ENCODE measurements at regions not wholly inside any gene's neighbourhood (a gene's known extent, or its start where the extent isn't known, plus 50 kb on each side); places are given as distances from the start of the nearest gene placed in this dataset.
A peak's percentile ranks its signal among the peaks of the same experiment; 100 is the strongest.

GRCh38 chr21:28508126-28508525 lies 484.6 kb downstream of the LTN1 start:
- Histone ChIP-seq H3K27me3 (no peaks in the 10 kb centered on the region), H3K27ac (no peak overlapping the region), H3K4me3 (no peak overlapping the region), H3K4me1 (ENCODE audit: low read depth) (peaks cover under 1% of the 10 kb centered on the region), H3K9me3 (ENCODE audit: low read depth) (no peaks in the 10 kb centered on the region), H3K36me3 (no peaks in the 10 kb centered on the region)
- no peak for TF ChIP-seq CTCF (IDR thresholded peaks at IDR 0.05; ENCODE audit: low read depth, low read length)
- no peak for DNase-seq (ENCODE audit: low read depth in 1 of 2, low spot score in 1 of 2)

- Histone ChIP-seq H3K27me3 (no peaks in the 10 kb centered on the region), H3K27ac (no peak overlapping the region), H3K9me3 (ENCODE audit: low read depth) (no peaks in the 10 kb centered on the region), H3K4me1 (ENCODE audit: low read depth) (no peaks in the 10 kb centered on the region), H3K4me3 (no peak overlapping the region), H3K36me3 (no peaks in the 10 kb centered on the region)
- DNase-seq (ENCODE audit: low read depth in 1 of 2, low spot score in 1 of 2) = no peak
- no peak for TF ChIP-seq CTCF (IDR thresholded peaks at IDR 0.05; ENCODE audit: low read depth, low read length)
Measured at GRCh38 chr21:28496517-28496916, 496.2 kb downstream of the LTN1 start.

GRCh38 chr21:28492127-28492526 lies 500.6 kb downstream of the LTN1 start:
- no peak overlapping the region for H3K4me3 ChIP-seq
- TF ChIP-seq CTCF (IDR thresholded peaks at IDR 0.05; ENCODE audit: low read depth, low read length) = no peak

GRCh38 chr21:28489821-28490350 lies 502.8 kb downstream of the LTN1 start:
- DNase-seq (ENCODE audit: low read depth in 1 of 2, low spot score in 1 of 2) = no peak

More at GRCh38 chr21:28492127-28492526, 500.6 kb downstream of the LTN1 start:
- H3K9me3 ChIP-seq (ENCODE audit: low read depth) = no peaks in the 10 kb centered on the region
- peak overlapping the region; percentile 2 for H3K27ac ChIP-seq
- H3K27me3 ChIP-seq = no peaks in the 10 kb centered on the region
- no peak for DNase-seq (ENCODE audit: low read depth in 1 of 2, low spot score in 1 of 2)
- H3K36me3 ChIP-seq = no peaks in the 10 kb centered on the region
- no peaks in the 10 kb centered on the region for H3K4me1 ChIP-seq (ENCODE audit: low read depth)

GRCh38 chr21:28489162-28489561 lies 503.5 kb downstream of the LTN1 start:
- Histone ChIP-seq H3K36me3 (no peaks in the 10 kb centered on the region), H3K9me3 (ENCODE audit: low read depth) (no peaks in the 10 kb centered on the region), H3K27me3 (no peaks in the 10 kb centered on the region), H3K27ac (no peak overlapping the region), H3K4me1 (ENCODE audit: low read depth) (no peaks in the 10 kb centered on the region), H3K4me3 (no peak overlapping the region)
- no peak for DNase-seq (ENCODE audit: low read depth in 1 of 2, low spot score in 1 of 2)
- no peak for TF ChIP-seq CTCF (IDR thresholded peaks at IDR 0.05; ENCODE audit: low read depth, low read length)

More at GRCh38 chr21:28489821-28490350, 502.8 kb downstream of the LTN1 start:
- Histone ChIP-seq H3K4me1 (ENCODE audit: low read depth) (no peaks in the 10 kb centered on the region), H3K9me3 (ENCODE audit: low read depth) (no peaks in the 10 kb centered on the region), H3K27me3 (no peaks in the 10 kb centered on the region), H3K36me3 (no peaks in the 10 kb centered on the region), H3K27ac (no peak overlapping the region), H3K4me3 (no peak overlapping the region)
- no peak for TF ChIP-seq CTCF (IDR thresholded peaks at IDR 0.05; ENCODE audit: low read depth, low read length)
